Choroid plexus epithelial cell (primary cell): ENCODE measurements at regions not wholly inside any gene's neighbourhood (a gene's known extent, or its start where the extent isn't known, plus 50 kb on each side); places are given as distances from the start of the nearest gene placed in this dataset.

Source experiments
- DNase-seq: peaks from one replicate; pipeline ENCODE4 v3.0.0-alpha.2; 2010; ENCODE audit warnings: low read depth
- H3K4me3 ChIP-seq: 2 replicates; pipeline ENCODE4 v1.5.1; 2011; ENCODE audit warnings: low read depth, mild to moderate bottlenecking, control low read depth, low read length, moderate library complexity
- CTCF ChIP-seq: conservative IDR thresholded peaks from 2 replicates; pipeline ENCODE4 v1.5.1; 2011; ENCODE audit warnings: low read depth, mild to moderate bottlenecking, control low read depth, inconsistent platforms, low read length, moderate library complexity

GRCh38 chr14:94979891-94980290 lies 177.4 kb downstream of the DICER1 start:
- no peak overlapping the region for H3K4me3 ChIP-seq
- no peak for TF ChIP-seq CTCF
- no peak for DNase-seq

- no peak for DNase-seq
- no peak for TF ChIP-seq CTCF
- H3K4me3 ChIP-seq = no peak overlapping the region
These were observed 180.3 kb downstream of the DICER1 start for GRCh38 chr14:94977016-94977415.

- no peak for TF ChIP-seq CTCF
- H3K4me3 ChIP-seq = no peak overlapping the region
- DNase-seq = no peak
These were observed 182.0 kb downstream of the DICER1 start for GRCh38 chr14:94975366-94975765.

GRCh38 chr14:94974893-94975292 lies 182.4 kb downstream of the DICER1 start:
- H3K4me3 ChIP-seq = no peak overlapping the region
- DNase-seq = no peak
- no peak for TF ChIP-seq CTCF

DNA sequence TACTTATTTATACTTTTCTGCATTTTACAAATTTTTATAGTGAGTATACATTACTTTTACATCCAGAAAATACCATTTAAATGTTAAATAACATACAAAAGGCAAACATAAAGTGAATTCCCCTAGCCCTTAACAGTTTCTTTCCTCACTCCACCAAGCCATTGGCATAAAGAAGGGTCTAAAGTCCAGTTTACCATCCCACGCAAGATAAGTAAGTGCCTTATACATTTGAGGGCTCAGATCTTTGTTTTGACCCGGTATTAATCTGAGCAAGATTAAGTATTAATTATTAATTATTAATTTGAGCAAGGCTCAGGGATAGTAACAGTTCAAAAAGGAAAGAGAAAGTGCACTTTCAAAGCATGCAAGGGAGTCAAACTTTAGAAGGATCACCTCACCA lies 182.9 kb downstream of the DICER1 start:
- DNase-seq = no peak
- TF ChIP-seq CTCF = no peak
- no peak overlapping the region for H3K4me3 ChIP-seq

- no peak for TF ChIP-seq CTCF
- H3K4me3 ChIP-seq = no peak overlapping the region
- no peak for DNase-seq
These were observed 185.6 kb downstream of the DICER1 start for GRCh38 chr14:94971750-94972149.

DNA sequence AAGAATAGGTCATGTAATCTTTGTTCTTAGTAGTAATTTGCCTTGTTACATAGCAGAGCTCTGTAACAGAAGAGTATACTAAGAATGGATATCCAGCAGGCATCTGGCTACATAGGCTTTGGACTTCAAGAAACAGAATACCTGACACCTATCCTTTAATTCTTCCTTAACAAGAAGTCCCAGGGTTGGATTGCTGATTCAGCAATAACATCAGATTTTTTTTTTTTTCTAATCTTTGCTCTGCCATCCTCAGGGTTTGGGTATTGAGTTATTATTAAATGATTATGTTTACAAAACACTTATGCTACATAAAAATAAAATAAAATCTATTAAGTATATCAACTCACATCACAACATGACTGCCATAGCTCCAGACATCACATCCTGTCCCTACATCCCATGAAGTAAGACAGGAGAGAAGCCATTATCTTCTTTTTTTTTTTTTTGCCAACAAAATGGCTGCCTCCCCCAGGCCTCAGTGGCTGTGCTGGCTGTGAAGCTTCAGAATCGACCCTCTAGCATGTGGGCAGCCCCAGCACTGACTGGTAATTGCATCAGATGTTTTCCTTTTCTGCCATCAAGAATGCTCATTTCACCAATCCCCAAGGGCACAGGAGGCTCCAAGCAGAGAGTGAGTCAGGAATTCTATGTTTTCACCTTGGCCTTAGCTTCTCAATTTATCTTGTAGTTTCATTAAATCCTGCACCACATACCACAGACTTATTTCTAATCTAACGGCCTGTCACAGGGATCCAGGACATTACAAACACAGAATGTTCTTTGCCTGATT lies 186.2 kb downstream of the DICER1 start:
- no peak for TF ChIP-seq CTCF
- no peak overlapping the region for H3K4me3 ChIP-seq
- DNase-seq = no peak
